ENCODE measurements at regions not wholly inside any gene's neighbourhood (a gene's known extent, or its start where the extent isn't known, plus 50 kb on each side); places are given as distances from the start of the nearest gene placed in this dataset.

DNA sequence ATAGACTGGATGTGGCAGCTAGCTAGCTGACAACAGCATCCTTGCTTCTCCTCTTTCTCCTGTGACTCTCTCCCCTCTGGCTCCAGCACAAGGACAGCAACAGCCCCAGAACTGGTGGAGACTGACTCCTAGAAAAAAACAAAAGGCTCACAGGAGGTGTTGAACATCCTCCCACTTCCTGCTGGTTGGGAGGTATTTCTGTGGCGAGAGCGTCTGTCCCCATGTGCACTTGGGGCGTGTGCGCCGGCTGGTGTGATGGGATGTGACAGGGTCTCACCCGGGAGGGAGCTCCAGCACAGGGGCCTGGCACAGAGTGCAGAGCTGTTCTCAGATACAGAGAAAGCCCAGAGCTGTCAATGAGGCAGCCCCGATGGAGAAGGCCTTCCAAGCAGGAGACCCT, 107.2 kb upstream of the E2F8 start:
- TF ChIP-seq CTCF (IDR thresholded peaks at IDR 0.05; ENCODE audit: low read depth, low read length), result no peak
- TF ChIP-seq MAX (IDR thresholded peaks at IDR 0.05; ENCODE audit: low read depth, low read length), result no peak
- TF ChIP-seq POLR2A (IDR thresholded peaks at IDR 0.05; ENCODE audit: extremely low read depth, insufficient read length), result no peak

Data from NB4 (cell line).